ENCODE measurements at regions not wholly inside any gene's neighbourhood (a gene's known extent, or its start where the extent isn't known, plus 50 kb on each side); places are given as distances from the start of the nearest gene placed in this dataset.
"Not testable (repeated sequence)": the region's sequence is repeated elsewhere in the genome, so short reads cannot be mapped to it uniquely, and the experiment has no call there.

- TF ChIP-seq CTCF (IDR thresholded peaks at IDR 0.05; ENCODE audit: borderline replicate concordance, insufficient read depth, low read depth, low read length) = no peak
- H3K4me3 ChIP-seq (ENCODE audit: low read depth, low read length) = no peak overlapping the region
These were observed 267.1 kb downstream of the PAPSS1 start for GRCh38 chr4:107452717-107453630.

- no peak overlapping the region for H3K4me3 ChIP-seq (ENCODE audit: low read depth, low read length)
- no peak for TF ChIP-seq CTCF (IDR thresholded peaks at IDR 0.05; ENCODE audit: borderline replicate concordance, insufficient read depth, low read depth, low read length)
These were observed 270.2 kb downstream of the PAPSS1 start for GRCh38 chr4:107449611-107450369.

GRCh38 chr4:107442538-107443111 lies 277.4 kb downstream of the PAPSS1 start:
- H3K4me3 ChIP-seq (ENCODE audit: low read depth, low read length) = no peak overlapping the region
- TF ChIP-seq CTCF (IDR thresholded peaks at IDR 0.05; ENCODE audit: borderline replicate concordance, insufficient read depth, low read depth, low read length) = no peak

- no peak overlapping the region for H3K4me3 ChIP-seq (ENCODE audit: low read depth, low read length)
- TF ChIP-seq CTCF (IDR thresholded peaks at IDR 0.05; ENCODE audit: borderline replicate concordance, insufficient read depth, low read depth, low read length) = no peak
These were observed 280.6 kb downstream of the PAPSS1 start for GRCh38 chr4:107439401-107439800.

- not testable (repeated sequence) for H3K4me3 ChIP-seq (ENCODE audit: low read depth, low read length)
These were observed 283.6 kb downstream of the PAPSS1 start for GRCh38 chr4:107436471-107436870.

GRCh38 chr4:107432451-107432850 lies 287.6 kb downstream of the PAPSS1 start:
- no peak overlapping the region for H3K4me3 ChIP-seq (ENCODE audit: low read depth, low read length)
- TF ChIP-seq CTCF (IDR thresholded peaks at IDR 0.05; ENCODE audit: borderline replicate concordance, insufficient read depth, low read depth, low read length) = no peak

- H3K4me3 ChIP-seq (ENCODE audit: low read depth, low read length) = no peak overlapping the region
- TF ChIP-seq CTCF (IDR thresholded peaks at IDR 0.05; ENCODE audit: borderline replicate concordance, insufficient read depth, low read depth, low read length) = no peak
These were observed 296.2 kb downstream of the PAPSS1 start for GRCh38 chr4:107423677-107424405.

GRCh38 chr4:107419536-107419935 lies 300.5 kb downstream of the PAPSS1 start:
- H3K4me3 ChIP-seq (ENCODE audit: low read depth, low read length) = not testable (repeated sequence)

All from GM12875 (cell line).